Chondrocyte (in vitro differentiated cells): ENCODE measurements at regions not wholly inside any gene's neighbourhood (a gene's known extent, or its start where the extent isn't known, plus 50 kb on each side); places are given as distances from the start of the nearest gene placed in this dataset.

Experiments used
- DNase-seq: peaks from one replicate; pipeline ENCODE4 v3.0.0; 2021; ENCODE audit warnings: mixed read lengths, low spot score
- H3K27ac Mint-ChIP-seq: one replicate; pipeline ENCODE4 v1.8.0; 2021; ENCODE audit warnings: mild to moderate bottlenecking, moderate library complexity, mixed read lengths; ENCODE audit not compliant: unreplicated experiment
- H3K27me3 Mint-ChIP-seq: 2 replicates; pipeline ENCODE4 v1.8.0; 2021; ENCODE audit warnings: low read depth, mixed read lengths
- H3K36me3 Mint-ChIP-seq: 2 replicates; pipeline ENCODE4 v1.8.0; 2021; ENCODE audit warnings: low read depth, mixed read lengths
- H3K4me1 Mint-ChIP-seq: 2 replicates; pipeline ENCODE4 v1.8.0; 2021; ENCODE audit warnings: low read depth, mild to moderate bottlenecking, mixed read lengths
- H3K4me3 Mint-ChIP-seq: one replicate; pipeline ENCODE4 v1.8.0; 2021; ENCODE audit warnings: mild to moderate bottlenecking, moderate library complexity, mixed read lengths; ENCODE audit not compliant: unreplicated experiment
- H3K9me3 Mint-ChIP-seq: 2 replicates; pipeline ENCODE4 v1.8.0; 2021; ENCODE audit warnings: low read depth, mixed read lengths
- TF ChIP-seq, protein P1 (sequence below): fragments of 200-600 bp; sonication (generic); IDR thresholded peaks from 2 replicates; pipeline ENCODE4 v1.5.0; 2021; ENCODE audit warnings: antibody characterized with exemption, mild to moderate bottlenecking, moderate library complexity

DNA sequence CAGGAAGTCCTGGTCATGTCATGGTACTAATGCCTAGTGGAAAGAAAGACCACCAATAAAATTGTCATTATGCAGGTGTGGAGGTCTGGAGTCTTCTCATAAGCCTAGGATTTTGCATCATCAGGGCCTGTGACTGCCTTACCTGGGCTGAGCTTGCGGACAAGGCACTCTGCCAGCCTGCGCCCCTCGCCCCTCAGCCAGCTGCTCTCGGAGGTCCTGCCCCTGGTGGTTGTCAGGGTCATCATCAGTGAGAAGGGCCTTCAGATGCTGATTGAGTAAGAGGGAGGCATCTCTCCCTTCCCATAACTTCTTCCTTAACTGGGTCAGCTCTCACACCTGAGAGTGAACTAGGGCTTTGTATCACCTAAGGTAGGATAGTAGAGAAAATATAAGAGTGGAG, 132.8 kb downstream of the DCLK3 start:
- Mint-ChIP-seq H3K36me3 (peaks cover 4% of the 10 kb centered on the region), H3K4me1 (no peaks in the 10 kb centered on the region), H3K27me3 (peaks cover 9% of the 10 kb centered on the region), H3K27ac (no peak overlapping the region), H3K4me3 (no peak overlapping the region), H3K9me3 (peaks cover 12% of the 10 kb centered on the region)
- DNase-seq = no peak
- TF ChIP-seq, protein P1, sequence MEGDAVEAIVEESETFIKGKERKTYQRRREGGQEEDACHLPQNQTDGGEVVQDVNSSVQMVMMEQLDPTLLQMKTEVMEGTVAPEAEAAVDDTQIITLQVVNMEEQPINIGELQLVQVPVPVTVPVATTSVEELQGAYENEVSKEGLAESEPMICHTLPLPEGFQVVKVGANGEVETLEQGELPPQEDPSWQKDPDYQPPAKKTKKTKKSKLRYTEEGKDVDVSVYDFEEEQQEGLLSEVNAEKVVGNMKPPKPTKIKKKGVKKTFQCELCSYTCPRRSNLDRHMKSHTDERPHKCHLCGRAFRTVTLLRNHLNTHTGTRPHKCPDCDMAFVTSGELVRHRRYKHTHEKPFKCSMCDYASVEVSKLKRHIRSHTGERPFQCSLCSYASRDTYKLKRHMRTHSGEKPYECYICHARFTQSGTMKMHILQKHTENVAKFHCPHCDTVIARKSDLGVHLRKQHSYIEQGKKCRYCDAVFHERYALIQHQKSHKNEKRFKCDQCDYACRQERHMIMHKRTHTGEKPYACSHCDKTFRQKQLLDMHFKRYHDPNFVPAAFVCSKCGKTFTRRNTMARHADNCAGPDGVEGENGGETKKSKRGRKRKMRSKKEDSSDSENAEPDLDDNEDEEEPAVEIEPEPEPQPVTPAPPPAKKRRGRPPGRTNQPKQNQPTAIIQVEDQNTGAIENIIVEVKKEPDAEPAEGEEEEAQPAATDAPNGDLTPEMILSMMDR = no peak

DNA sequence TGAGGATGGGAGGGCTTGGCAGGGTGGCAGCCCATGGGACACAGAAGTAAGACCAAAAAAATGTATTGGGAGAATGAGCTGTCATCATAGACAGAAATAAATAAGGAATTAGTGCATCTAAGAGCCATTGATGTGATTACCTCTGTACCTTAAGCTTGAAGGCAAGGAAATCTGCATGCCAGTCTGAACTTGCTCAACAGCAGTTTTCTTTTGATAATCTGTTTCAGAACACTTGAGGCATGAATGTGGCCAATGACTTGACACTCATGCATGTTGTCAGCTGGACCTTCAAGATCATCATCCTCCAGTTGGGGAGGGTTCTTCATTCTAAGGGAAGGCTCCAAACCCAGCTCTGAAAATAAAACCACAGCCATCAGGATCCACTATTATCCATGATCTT, 148.5 kb downstream of the DCLK3 start:
- Mint-ChIP-seq H3K36me3 (peaks cover 1% of the 10 kb centered on the region), H3K27ac (no peak overlapping the region), H3K4me1 (no peaks in the 10 kb centered on the region), H3K27me3 (peaks cover 40% of the 10 kb centered on the region), H3K4me3 (no peak overlapping the region), H3K9me3 (peaks cover 5% of the 10 kb centered on the region)
- TF ChIP-seq, protein P1 = no peak
- DNase-seq = no peak

DNA sequence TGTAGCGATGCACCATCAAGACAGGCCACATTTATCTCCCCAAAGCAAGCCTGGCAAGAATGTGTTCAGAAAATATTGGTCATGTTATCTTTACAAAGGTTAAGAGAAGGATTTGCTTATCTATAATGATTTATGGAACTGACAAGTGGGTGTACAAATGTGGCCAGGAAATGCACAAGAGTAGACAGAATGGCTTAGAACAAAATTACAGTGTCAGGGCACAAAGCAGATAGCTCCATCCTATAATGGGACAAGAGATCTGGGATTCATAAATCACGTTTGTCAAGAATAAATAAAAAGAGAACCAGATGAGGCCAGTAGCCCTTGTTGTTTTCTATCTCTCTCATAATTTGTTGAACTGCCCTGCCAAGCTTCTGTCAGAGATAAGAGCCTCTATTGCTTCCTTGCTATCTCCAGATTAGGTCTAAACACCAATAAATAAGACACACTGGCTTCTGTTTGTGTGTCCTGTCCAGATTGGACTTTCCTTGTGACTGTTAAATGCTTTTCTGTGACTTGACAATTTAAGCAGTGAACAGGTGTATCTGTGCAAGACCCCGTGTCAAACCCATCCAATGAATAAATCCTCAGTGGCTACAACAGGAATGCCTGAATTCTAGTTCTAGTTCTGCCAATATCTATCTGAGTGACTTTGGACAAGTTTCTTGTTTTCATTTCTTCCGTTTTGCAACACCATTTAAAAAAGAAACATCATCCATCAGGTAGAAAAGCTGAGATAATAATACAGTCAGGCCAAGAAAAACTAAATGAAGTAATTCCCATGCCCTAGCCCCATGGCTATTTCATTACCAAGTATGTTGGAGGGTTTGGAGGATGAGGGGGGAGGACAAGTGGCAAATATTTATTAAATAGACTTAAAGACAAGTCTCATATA, 157.2 kb downstream of the DCLK3 start:
- Mint-ChIP-seq H3K27ac (no peak overlapping the region), H3K27me3 (peaks cover 45% of the 10 kb centered on the region), H3K4me1 (no peaks in the 10 kb centered on the region), H3K9me3 (peaks cover under 1% of the 10 kb centered on the region), H3K36me3 (peaks cover 2% of the 10 kb centered on the region), H3K4me3 (no peak overlapping the region)
- DNase-seq = no peak
- TF ChIP-seq, protein P1 = no peak

DNA sequence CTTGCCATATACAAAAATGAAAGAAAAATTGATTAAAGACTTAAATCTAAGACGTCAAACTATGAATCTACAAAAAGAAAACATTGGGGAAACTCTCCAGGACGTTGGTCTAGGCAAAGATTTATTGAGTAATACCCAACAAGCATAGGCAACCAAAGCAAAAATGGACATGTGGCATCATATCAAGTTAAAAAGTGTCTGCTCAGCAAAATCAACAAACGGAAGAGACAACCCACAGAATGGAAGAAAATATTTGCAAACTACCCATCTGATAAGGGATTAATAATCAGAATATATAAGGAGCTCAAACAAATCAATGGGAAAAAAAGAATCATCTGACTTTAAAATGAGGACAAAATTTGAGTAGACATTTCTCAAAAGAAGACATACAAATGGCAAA, 160.9 kb downstream of the DCLK3 start:
- H3K9me3 Mint-ChIP-seq = no peaks in the 10 kb centered on the region
- TF ChIP-seq, protein P1 = no peak
- H3K27me3 Mint-ChIP-seq = peaks cover 46% of the 10 kb centered on the region

DNA sequence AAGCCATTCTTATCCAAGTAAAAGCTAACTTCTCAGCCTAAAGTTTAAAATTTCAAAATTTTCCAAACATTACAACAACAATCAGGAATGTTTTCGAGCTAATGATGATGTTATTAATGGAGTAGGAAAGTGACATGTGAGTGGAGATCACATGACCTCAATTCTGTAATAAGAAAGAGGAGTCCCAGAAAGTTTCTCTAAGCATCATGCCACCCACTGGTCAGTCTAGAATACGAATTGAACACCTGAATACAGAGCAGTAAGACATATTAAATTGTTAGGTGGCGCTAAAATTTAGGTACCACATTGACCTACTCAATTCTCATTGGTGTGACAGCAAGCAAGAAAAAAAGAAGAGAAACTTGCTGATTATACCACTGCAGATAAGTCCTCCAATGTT, 163.9 kb downstream of the DCLK3 start:
- TF ChIP-seq, protein P1 = no peak
- Mint-ChIP-seq H3K27me3 (peaks cover 35% of the 10 kb centered on the region), H3K36me3 (peaks cover 2% of the 10 kb centered on the region), H3K4me3 (no peak overlapping the region), H3K9me3 (peaks cover 4% of the 10 kb centered on the region), H3K4me1 (peaks cover 3% of the 10 kb centered on the region), H3K27ac (no peak overlapping the region)
- no peak for DNase-seq

More for the DNA sequence above, 160.9 kb downstream of the DCLK3 start:
- H3K27ac Mint-ChIP-seq = no peak overlapping the region
- no peak for DNase-seq
- H3K4me3 Mint-ChIP-seq = no peak overlapping the region
- peaks cover 3% of the 10 kb centered on the region for H3K4me1 Mint-ChIP-seq
- H3K36me3 Mint-ChIP-seq = peaks cover 2% of the 10 kb centered on the region
